Activated naive CD4-positive, alpha-beta T cell treated with anti-CD3 and anti-CD28 coated beads for 36 hours (primary cell): ENCODE measurements at regions not wholly inside any gene's neighbourhood (a gene's known extent, or its start where the extent isn't known, plus 50 kb on each side); places are given as distances from the start of the nearest gene placed in this dataset.
A peak's percentile ranks its signal among the peaks of the same experiment; 100 is the strongest.

Source experiments
- CTCF ChIA-PET: fragments of 350-600 bp; sonication (Branson Sonifier 250); formaldehyde crosslinking; loops from one replicate; lab custom pipeline; 2021; ENCODE audit warnings: antibody characterized with exemption; lab: Charles Lee
- DNase-seq: peaks from one replicate; pipeline ENCODE4 v3.0.0-alpha.2; 2020
- H3K27ac Mint-ChIP-seq: one replicate; pipeline ENCODE4 v1.8.0; 2021; ENCODE audit warnings: mild to moderate bottlenecking, mixed read lengths
- H3K27me3 Mint-ChIP-seq: one replicate; pipeline ENCODE4 v1.8.0; 2021; ENCODE audit warnings: low read depth, mixed read lengths
- H3K36me3 Mint-ChIP-seq: one replicate; pipeline ENCODE4 v1.8.0; 2021; ENCODE audit warnings: low read depth, mixed read lengths
- H3K4me1 Mint-ChIP-seq: one replicate; pipeline ENCODE4 v1.8.0; 2021; ENCODE audit warnings: low read depth, mixed read lengths
- H3K4me3 Mint-ChIP-seq: one replicate; pipeline ENCODE4 v1.8.0; 2021; ENCODE audit warnings: mild to moderate bottlenecking, moderate library complexity, mixed read lengths
- H3K9me3 Mint-ChIP-seq: one replicate; pipeline ENCODE4 v1.8.0; 2021; ENCODE audit warnings: mixed read lengths
- intact Hi-C: fragments of 100-400 bp; cut with micrococcal nuclease; formaldehyde crosslinking; loops from one replicate; pipeline ENCODE4 v1.15.1; 2023

- no peaks in the 10 kb centered on the region for H3K4me1 Mint-ChIP-seq
- no peak for DNase-seq
- intact Hi-C loops: no loop called here
- no peak overlapping the region for H3K27ac Mint-ChIP-seq
- no peaks in the 10 kb centered on the region for H3K36me3 Mint-ChIP-seq
- no peak overlapping the region for H3K4me3 Mint-ChIP-seq
- H3K27me3 Mint-ChIP-seq: no peaks in the 10 kb centered on the region
- CTCF ChIA-PET: no interaction called here
- peaks cover 3% of the 10 kb centered on the region for H3K9me3 Mint-ChIP-seq
These were observed 232.6 kb upstream of the ADAMTS16 start for GRCh38 chr5:4907571-4907970.

- intact Hi-C loops: no loop called here
- no peak for DNase-seq
- H3K36me3 Mint-ChIP-seq: no peaks in the 10 kb centered on the region
- no peaks in the 10 kb centered on the region for H3K4me1 Mint-ChIP-seq
- peaks cover 3% of the 10 kb centered on the region for H3K9me3 Mint-ChIP-seq
- H3K4me3 Mint-ChIP-seq: no peak overlapping the region
- no peak overlapping the region for H3K27ac Mint-ChIP-seq
- H3K27me3 Mint-ChIP-seq: no peaks in the 10 kb centered on the region
- CTCF ChIA-PET: no interaction called here
These were observed 231.0 kb upstream of the ADAMTS16 start for GRCh38 chr5:4909086-4909485.

DNA sequence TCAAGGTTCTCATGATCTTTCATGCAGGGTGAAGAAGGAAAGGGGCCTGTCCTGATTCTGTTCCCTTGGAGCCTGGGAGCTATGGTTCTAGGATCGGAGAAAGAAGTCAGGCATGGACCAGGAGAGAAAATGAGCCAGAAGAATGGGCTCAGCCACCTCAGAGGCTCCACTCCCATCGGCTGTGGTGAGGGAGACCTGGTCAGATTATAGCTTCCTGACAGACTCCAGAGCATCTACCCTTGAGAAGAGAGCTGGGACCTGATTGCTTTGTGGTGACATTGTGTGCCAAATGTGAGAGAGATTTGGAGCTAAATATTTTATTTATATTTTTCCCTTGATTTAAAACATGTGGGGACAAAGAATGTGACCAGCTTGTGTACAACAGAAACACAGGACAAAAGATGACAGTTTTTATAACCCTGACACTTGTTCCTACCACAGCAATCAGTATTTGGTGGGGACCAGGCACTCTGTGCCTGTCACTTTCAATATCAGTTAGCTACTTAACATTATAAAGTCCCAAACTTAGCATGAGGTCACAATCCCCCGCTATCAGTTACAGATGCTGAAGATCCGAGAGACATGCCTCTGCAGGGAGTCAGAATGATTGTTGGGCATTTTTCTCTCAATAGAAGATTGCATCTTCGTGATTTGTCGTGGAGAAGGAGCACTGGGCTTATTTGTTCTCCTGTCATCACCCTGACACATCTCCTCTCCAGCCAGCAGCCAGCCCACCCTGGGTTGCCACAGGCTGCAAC lies 228.3 kb upstream of the ADAMTS16 start:
- no peak overlapping the region for H3K27ac Mint-ChIP-seq
- no peaks in the 10 kb centered on the region for H3K4me1 Mint-ChIP-seq
- no peaks in the 10 kb centered on the region for H3K27me3 Mint-ChIP-seq
- no peak for DNase-seq
- H3K9me3 Mint-ChIP-seq: peaks cover 3% of the 10 kb centered on the region
- H3K4me3 Mint-ChIP-seq: no peak overlapping the region
- CTCF ChIA-PET: no interaction called here
- intact Hi-C loops: no loop called here
- no peaks in the 10 kb centered on the region for H3K36me3 Mint-ChIP-seq

DNA sequence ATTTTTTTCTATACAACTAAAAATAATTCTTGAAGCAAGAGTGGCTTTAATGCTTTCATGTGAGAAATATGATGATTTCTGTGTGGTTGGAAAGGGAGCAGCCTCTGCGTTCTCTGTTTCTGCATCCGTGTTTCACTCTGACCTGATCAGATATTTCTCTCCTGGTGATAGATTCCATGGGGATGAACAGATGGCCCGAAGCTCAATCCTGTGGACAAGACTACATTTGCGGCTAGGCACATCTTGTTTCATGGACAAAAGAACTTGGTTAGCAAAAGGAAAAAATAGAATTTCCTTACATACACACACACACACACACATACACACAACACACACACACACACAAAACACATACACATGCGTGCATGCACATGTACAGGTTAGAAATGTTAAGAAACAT lies 218.2 kb upstream of the ADAMTS16 start:
- Mint-ChIP-seq H3K27me3 (no peaks in the 10 kb centered on the region), H3K36me3 (no peaks in the 10 kb centered on the region), H3K27ac (no peak overlapping the region), H3K9me3 (peaks cover 4% of the 10 kb centered on the region), H3K4me1 (no peaks in the 10 kb centered on the region), H3K4me3 (no peak overlapping the region)
- CTCF ChIA-PET: no interaction called here
- DNase-seq: no peak
- intact Hi-C loops: no loop called here

- intact Hi-C loops: no loop called here
- CTCF ChIA-PET: no interaction called here
- Mint-ChIP-seq H3K4me1 (no peaks in the 10 kb centered on the region), H3K9me3 (peaks cover 4% of the 10 kb centered on the region), H3K27ac (no peak overlapping the region), H3K36me3 (no peaks in the 10 kb centered on the region), H3K27me3 (no peaks in the 10 kb centered on the region), H3K4me3 (no peak overlapping the region)
- DNase-seq: no peak
These were observed 215.6 kb upstream of the ADAMTS16 start for GRCh38 chr5:4924577-4924976.

- H3K27me3 Mint-ChIP-seq: no peaks in the 10 kb centered on the region
- intact Hi-C loops: no loop called here
- CTCF ChIA-PET: no interaction called here
- peaks cover 2% of the 10 kb centered on the region for H3K9me3 Mint-ChIP-seq
- H3K27ac Mint-ChIP-seq: no peak overlapping the region
- no peaks in the 10 kb centered on the region for H3K36me3 Mint-ChIP-seq
- H3K4me1 Mint-ChIP-seq: no peaks in the 10 kb centered on the region
- no peak for DNase-seq
- H3K4me3 Mint-ChIP-seq: no peak overlapping the region
These were observed 213.0 kb upstream of the ADAMTS16 start for GRCh38 chr5:4927097-4927496.

DNA sequence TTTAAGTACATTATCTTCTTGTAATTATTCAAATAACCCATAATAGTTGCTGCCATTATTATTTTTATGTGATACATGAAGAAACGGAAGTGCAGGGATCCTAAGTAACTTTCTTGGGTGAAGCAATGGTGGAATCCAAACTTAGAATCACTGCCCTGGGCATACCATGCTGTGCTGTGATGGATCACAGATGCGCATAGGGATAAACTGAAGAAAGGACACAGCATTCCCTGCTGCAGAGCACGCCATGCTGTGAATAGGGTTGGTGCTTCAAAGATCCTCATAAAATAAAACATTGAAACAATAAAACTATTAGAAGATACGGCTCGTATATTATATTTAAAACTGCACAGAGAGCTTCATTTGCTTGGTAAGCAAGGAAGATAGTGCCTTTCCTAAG lies 211.7 kb upstream of the ADAMTS16 start:
- Mint-ChIP-seq H3K9me3 (peaks cover 3% of the 10 kb centered on the region), H3K4me1 (no peaks in the 10 kb centered on the region), H3K36me3 (no peaks in the 10 kb centered on the region), H3K27ac (no peak overlapping the region), H3K27me3 (no peaks in the 10 kb centered on the region), H3K4me3 (no peak overlapping the region)
- intact Hi-C loops: no loop called here
- no peak for DNase-seq
- CTCF ChIA-PET: no interaction called here

DNA sequence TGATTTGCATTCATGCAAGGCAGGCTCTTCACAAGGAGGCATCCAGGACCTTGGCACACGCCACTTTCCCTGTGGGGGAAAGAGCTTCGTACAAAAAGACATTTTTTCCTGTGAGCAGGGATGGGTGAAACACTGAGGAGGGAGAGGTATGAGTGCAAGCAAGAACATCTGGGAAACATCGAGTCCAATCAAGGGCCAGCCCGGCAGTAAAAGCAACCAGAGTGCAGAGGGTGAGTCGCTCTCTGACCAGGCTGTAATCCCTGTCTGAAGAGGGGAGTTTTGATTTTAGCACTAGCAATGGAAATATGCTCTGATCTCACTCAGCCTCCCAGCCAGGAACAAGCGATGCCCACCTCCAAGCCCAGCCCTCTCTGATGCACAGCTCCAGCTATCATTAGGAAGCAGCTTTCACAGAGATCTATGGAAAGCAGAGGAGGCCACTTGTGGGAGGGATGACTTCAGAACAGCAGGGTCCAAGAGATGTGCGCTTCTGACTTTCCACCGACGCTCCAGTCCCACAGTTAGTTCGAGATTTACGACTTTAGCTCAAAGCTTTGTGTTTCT lies 211.0 kb upstream of the ADAMTS16 start:
- intact Hi-C loops: no loop called here
- Mint-ChIP-seq H3K27ac (no peak overlapping the region), H3K36me3 (no peaks in the 10 kb centered on the region), H3K4me1 (no peaks in the 10 kb centered on the region), H3K27me3 (no peaks in the 10 kb centered on the region), H3K9me3 (peaks cover 7% of the 10 kb centered on the region), H3K4me3 (no peak overlapping the region)
- CTCF ChIA-PET: interaction anchor here (0.6 kb wide), 1 partner anchor 283 kb away, joined by 4 read pairs; no protein-coding TSS in a partner anchor
- no peak for DNase-seq

DNA sequence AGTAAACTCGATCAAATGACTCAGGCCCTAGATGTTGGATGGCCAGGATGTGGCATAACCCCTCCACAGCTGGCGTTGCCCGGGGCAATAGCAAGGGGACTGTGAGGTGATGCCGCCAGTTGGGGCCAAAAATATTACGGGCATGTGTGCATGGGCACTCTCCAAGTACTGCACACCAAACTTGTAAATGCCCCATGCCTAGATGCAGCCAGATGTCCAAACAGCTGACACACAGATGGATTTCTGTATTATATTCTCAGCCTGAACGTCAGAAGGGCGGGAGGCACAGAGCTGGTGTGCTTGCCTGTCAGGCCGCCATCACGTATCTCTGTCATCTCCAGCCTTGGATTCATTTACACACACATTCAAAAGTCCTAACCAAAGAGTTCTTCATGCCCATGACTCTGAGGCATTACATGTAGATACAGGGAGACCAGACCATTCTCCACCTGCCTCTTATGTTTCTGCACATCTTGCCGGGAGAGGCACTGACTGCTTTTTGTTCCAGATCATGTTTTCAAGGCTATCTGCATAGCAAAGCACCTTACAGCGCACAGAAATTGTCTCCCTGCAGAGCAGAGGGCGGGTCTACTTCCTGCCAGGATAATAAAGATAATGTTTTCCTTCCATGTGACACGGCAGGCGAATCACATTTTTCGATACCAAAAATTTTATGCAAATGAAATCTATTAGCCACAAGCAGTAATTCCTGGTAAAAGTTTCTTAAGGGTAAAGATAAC lies 200.9 kb upstream of the ADAMTS16 start:
- CTCF ChIA-PET: no interaction called here
- H3K27ac Mint-ChIP-seq: no peak overlapping the region
- DNase-seq: no peak
- intact Hi-C loops: no loop called here
- no peaks in the 10 kb centered on the region for H3K9me3 Mint-ChIP-seq
- no peak overlapping the region for H3K4me3 Mint-ChIP-seq
- H3K36me3 Mint-ChIP-seq: no peaks in the 10 kb centered on the region
- H3K27me3 Mint-ChIP-seq: no peaks in the 10 kb centered on the region
- no peaks in the 10 kb centered on the region for H3K4me1 Mint-ChIP-seq

GRCh38 chr5:4941161-4941560 lies 199.0 kb upstream of the ADAMTS16 start:
- H3K36me3 Mint-ChIP-seq: no peaks in the 10 kb centered on the region
- CTCF ChIA-PET: interaction anchor here (0.6 to 1.3 kb wide), 4 partner anchors 9 to 244 kb away, joined by 3 to 5 read pairs (median 3); no protein-coding TSS in a partner anchor
- intact Hi-C loops: loop anchor here (5.0 kb wide), 1 partner anchor 64 kb away; no protein-coding TSS in a partner anchor
- H3K27me3 Mint-ChIP-seq: no peaks in the 10 kb centered on the region
- DNase-seq: no peak
- H3K27ac Mint-ChIP-seq: no peak overlapping the region
- no peaks in the 10 kb centered on the region for H3K9me3 Mint-ChIP-seq
- no peak overlapping the region for H3K4me3 Mint-ChIP-seq
- no peaks in the 10 kb centered on the region for H3K4me1 Mint-ChIP-seq

DNA sequence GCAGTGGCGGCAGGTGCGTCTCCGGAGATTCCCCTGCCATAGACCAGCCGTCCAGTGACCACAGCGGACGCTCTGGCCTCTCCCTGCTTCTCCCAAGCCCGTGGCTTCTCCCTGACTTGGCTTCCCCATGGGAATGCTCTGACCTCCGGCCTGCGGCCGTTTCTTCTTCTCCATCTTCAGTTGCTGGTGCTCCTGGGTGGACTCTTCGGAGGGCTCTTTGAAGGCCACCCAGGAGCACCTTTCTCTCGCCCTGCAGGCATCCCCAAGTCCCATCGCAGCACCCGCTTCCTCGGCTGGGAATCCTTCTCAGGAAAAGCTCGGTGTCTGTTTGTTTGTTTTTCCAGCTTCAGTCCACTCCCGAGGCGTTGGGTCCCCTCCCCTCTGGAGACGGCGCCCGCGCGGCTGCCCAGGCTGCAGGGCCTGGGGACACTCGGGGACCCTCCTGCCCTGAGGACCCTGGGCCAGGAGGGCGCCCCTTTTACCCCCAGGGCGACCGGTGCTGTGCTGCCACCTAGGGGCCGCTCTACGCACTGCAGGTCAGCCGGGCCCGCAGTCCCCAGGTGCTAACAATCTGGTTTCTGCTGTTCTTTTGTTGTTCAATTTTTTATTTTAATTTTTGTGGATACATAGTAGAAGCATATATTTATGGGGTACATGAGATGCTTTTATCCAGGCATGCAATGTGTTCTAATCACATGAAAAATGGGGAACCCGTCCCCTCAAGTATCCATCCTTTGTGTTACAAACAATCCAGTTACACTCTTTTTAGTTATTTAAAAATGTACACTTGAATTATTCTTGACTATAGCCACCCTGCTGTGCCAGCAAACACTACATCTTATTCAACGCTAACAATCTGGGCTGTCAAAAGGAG lies 197.9 kb upstream of the ADAMTS16 start:
- Mint-ChIP-seq H3K4me3 (no peak overlapping the region), H3K4me1 (no peaks in the 10 kb centered on the region), H3K27me3 (no peaks in the 10 kb centered on the region), H3K9me3 (no peaks in the 10 kb centered on the region), H3K27ac (no peak overlapping the region), H3K36me3 (no peaks in the 10 kb centered on the region)
- intact Hi-C loops: loop anchor here (5.0 kb wide), 1 partner anchor 65 kb away; no protein-coding TSS in a partner anchor
- CTCF ChIA-PET: interaction anchor here (1.2 to 1.3 kb wide), 2 partner anchors 8 to 60 kb away, joined by 3 to 5 read pairs; no protein-coding TSS in a partner anchor
- peak; percentile 13 for DNase-seq

DNA sequence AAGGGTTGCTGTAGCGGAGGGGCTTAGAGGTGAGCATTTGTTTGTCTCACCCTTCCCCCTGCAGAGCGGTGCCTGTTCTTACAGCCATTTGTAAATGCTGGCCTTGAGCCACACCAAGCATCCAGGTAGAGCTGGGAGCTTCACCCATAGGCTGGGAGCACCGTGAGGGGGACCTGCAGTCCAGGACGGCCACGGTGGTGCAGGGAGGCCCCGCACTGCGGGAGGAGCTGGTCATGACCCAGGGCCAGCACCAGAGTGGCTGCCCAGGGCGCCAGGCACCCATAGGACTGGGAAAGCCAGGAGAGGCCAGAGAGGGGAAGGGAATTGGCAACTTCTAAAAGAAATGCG lies 197.3 kb upstream of the ADAMTS16 start:
- Mint-ChIP-seq H3K27ac (no peak overlapping the region), H3K9me3 (no peaks in the 10 kb centered on the region), H3K4me3 (no peak overlapping the region), H3K36me3 (no peaks in the 10 kb centered on the region), H3K27me3 (no peaks in the 10 kb centered on the region), H3K4me1 (no peaks in the 10 kb centered on the region)
- DNase-seq: no peak
- intact Hi-C loops: loop anchor here (5.0 kb wide), 1 partner anchor 66 kb away; no protein-coding TSS in a partner anchor
- CTCF ChIA-PET: no interaction called here
